IMR-90 (cell line): ENCODE measurements at regions not wholly inside any gene's neighbourhood (a gene's known extent, or its start where the extent isn't known, plus 50 kb on each side); places are given as distances from the start of the nearest gene placed in this dataset.

Experiments used
- ATAC-seq: fragments of 200-7000 bp; cut with Tn5 transposase; 2 replicates; pipeline ENCODE4 v1.9.1; 2020; ENCODE audit warnings: low read depth, mild to moderate bottlenecking, moderate library complexity
- BruUV-seq: library from RNA; stranded (reverse); fragments of 400-500 nt; replicated peaks from 2 replicates; lab custom pipeline; 2021; lab: Mats Ljungman, UMichigan
- CTCF ChIA-PET: fragments of 300-600 bp; formaldehyde crosslinking; extraction: SDS; loops from one replicate; lab custom pipeline; 2021; ENCODE audit warnings: antibody characterized with exemption; lab: Yijun Ruan, JAX
- POLR2A ChIA-PET: fragments of 300-600 bp; sonication (Branson Sonifier 250); formaldehyde crosslinking; loops from one replicate; lab custom pipeline; 2022; ENCODE audit warnings: antibody characterized with exemption; ENCODE audit not compliant: unreplicated experiment; lab: Charles Lee
- DNase-seq: peaks from one replicate; pipeline ENCODE4 v3.0.0; 2013
- H2AFZ ChIP-seq: replicated peaks from 2 replicates; pipeline ENCODE3; 2013; ENCODE audit warnings: low read length, mild to moderate bottlenecking; ENCODE audit not compliant: poor library complexity
- H2AK5ac ChIP-seq: 2 replicates; pipeline ENCODE4 v1.6.1; 2013; ENCODE audit warnings: low read depth, low read length, inconsistent platforms
- H2AK9ac ChIP-seq: replicated peaks from 2 replicates; pipeline ENCODE3; 2013; ENCODE audit warnings: mild to moderate bottlenecking, low read depth, low read length, moderate library complexity; ENCODE audit not compliant: poor library complexity
- H2BK120ac ChIP-seq: 2 replicates; pipeline ENCODE4 v1.6.1; 2013; ENCODE audit warnings: low read depth, low read length, inconsistent platforms
- H2BK15ac ChIP-seq: 3 replicates; pipeline ENCODE4 v1.6.1; 2013; ENCODE audit warnings: low read depth, low read length, inconsistent platforms
- H2BK20ac ChIP-seq: 2 replicates; pipeline ENCODE4 v1.6.1; 2013; ENCODE audit warnings: low read depth, mild to moderate bottlenecking, inconsistent platforms, low read length, moderate library complexity
- H2BK5ac ChIP-seq: 2 replicates; pipeline ENCODE4 v1.6.1; 2013; ENCODE audit warnings: mild to moderate bottlenecking, low read depth, low read length, inconsistent platforms; ENCODE audit not compliant: poor library complexity, severe bottlenecking
- H3K14ac ChIP-seq: replicated peaks from 2 replicates; pipeline ENCODE4 v1.6.1; 2013; ENCODE audit warnings: low read depth, low read length, inconsistent platforms
- H3K18ac ChIP-seq: 2 replicates; pipeline ENCODE4 v1.6.1; 2013; ENCODE audit warnings: low read depth, low read length, control low read depth
- H3K23ac ChIP-seq: 2 replicates; pipeline ENCODE4 v1.6.1; 2013; ENCODE audit warnings: low read depth, low read length, inconsistent platforms
- H3K27ac ChIP-seq: 2 replicates; pipeline ENCODE4 v1.5.1; 2013; ENCODE audit warnings: mild to moderate bottlenecking, control low read depth, low read length; ENCODE audit not compliant: insufficient read depth
- H3K27me3 ChIP-seq: 2 replicates; pipeline ENCODE4 v1.6.1; 2013; ENCODE audit warnings: low read length; ENCODE audit not compliant: control insufficient read depth, insufficient read depth
- H3K36me3 ChIP-seq: 2 replicates; pipeline ENCODE4 v1.6.1; 2013; ENCODE audit warnings: low read length, mixed read lengths; ENCODE audit not compliant: control insufficient read depth, insufficient read depth
- H3K4ac ChIP-seq: 2 replicates; pipeline ENCODE4 v1.6.1; 2013; ENCODE audit warnings: low read depth, low read length, inconsistent platforms
- H3K4me1 ChIP-seq: 2 replicates; pipeline ENCODE4 v1.6.1; 2013; ENCODE audit warnings: low read length, mixed read lengths; ENCODE audit not compliant: control insufficient read depth, insufficient read depth
- H3K4me2 ChIP-seq: 2 replicates; pipeline ENCODE4 v1.6.1; 2013; ENCODE audit warnings: low read depth, mild to moderate bottlenecking, control low read depth, low read length, moderate library complexity
- H3K4me3 ChIP-seq: 2 replicates; pipeline ENCODE4 v1.5.1; 2013; ENCODE audit warnings: low read depth, mild to moderate bottlenecking, control low read depth, low read length, moderate library complexity; ENCODE audit not compliant: insufficient read depth
- H3K56ac ChIP-seq: 2 replicates; pipeline ENCODE4 v1.6.1; 2013; ENCODE audit warnings: low read length, inconsistent platforms; ENCODE audit not compliant: insufficient read depth; ENCODE audit errors: extremely low read depth
- H3K79me1 ChIP-seq, 2 experiments: 2 replicates each; pipeline ENCODE4 v1.6.1; 2013; ENCODE audit warnings: low read length in 2 of 2, inconsistent platforms in 1 of 2, low read depth in 1 of 2
- H3K9ac ChIP-seq: 2 replicates; pipeline ENCODE4 v1.6.1; 2013; ENCODE audit warnings: low read depth, low read length, control low read depth
- H3K9me1 ChIP-seq: 2 replicates; pipeline ENCODE4 v1.6.1; 2013; ENCODE audit warnings: low read length, inconsistent platforms; ENCODE audit not compliant: insufficient read depth
- H3K9me3 ChIP-seq: 2 replicates; pipeline ENCODE4 v1.6.1; 2013; ENCODE audit warnings: low read length; ENCODE audit not compliant: control insufficient read depth, insufficient read depth
- H4K20me1 ChIP-seq: 2 replicates; pipeline ENCODE4 v1.6.1; 2013; ENCODE audit warnings: low read length, inconsistent platforms; ENCODE audit not compliant: insufficient read depth
- H4K5ac ChIP-seq: 2 replicates; pipeline ENCODE4 v1.6.1; 2013; ENCODE audit warnings: mild to moderate bottlenecking, low read depth, low read length, control low read depth
- H4K8ac ChIP-seq, 2 experiments: 2 replicates each; pipeline ENCODE4 v1.6.1; 2013; ENCODE audit warnings: low read depth in 2 of 2, low read length in 2 of 2, control low read depth in 1 of 2, inconsistent platforms in 1 of 2
- H4K91ac ChIP-seq: 2 replicates; pipeline ENCODE4 v1.6.1; 2013; ENCODE audit warnings: low read depth, low read length, inconsistent platforms; ENCODE audit not compliant: insufficient read depth
- CEBPB ChIP-seq: IDR thresholded peaks from 2 replicates; pipeline ENCODE4 v1.6.1; 2012; ENCODE audit warnings: low read depth, low read length, improper control_type of control experiment
- CHD1 ChIP-seq: IDR thresholded peaks from 2 replicates; pipeline ENCODE4 v1.6.1; 2012; ENCODE audit warnings: low read depth, low read length, improper control_type of control experiment
- ELK1 ChIP-seq: fragments of 150-350 bp; IDR thresholded peaks from 2 replicates; pipeline ENCODE4 v1.6.1; 2016; ENCODE audit warnings: low read depth, mild to moderate bottlenecking, low read length, moderate library complexity, borderline replicate concordance
- FOS ChIP-seq: fragments of 150-350 bp; IDR thresholded peaks from 2 replicates; pipeline ENCODE4 v1.6.1; 2016; ENCODE audit warnings: low read depth, low read length
- MAFK ChIP-seq: IDR thresholded peaks from 2 replicates; pipeline ENCODE4 v1.6.1; 2012; ENCODE audit warnings: low read depth, low read length, improper control_type of control experiment
- NFE2L2 ChIP-seq: fragments of 150-350 bp; IDR thresholded peaks from 2 replicates; pipeline ENCODE4 v1.6.1; 2016; ENCODE audit warnings: low read depth, mild to moderate bottlenecking, low read length
- RAD21 ChIP-seq: IDR thresholded peaks from 2 replicates; pipeline ENCODE4 v1.6.1; 2012; ENCODE audit warnings: low read length, improper control_type of control experiment
- RCOR1 ChIP-seq: IDR thresholded peaks from 2 replicates; pipeline ENCODE4 v1.6.1; 2012; ENCODE audit warnings: mild to moderate bottlenecking, low read length, improper control_type of control experiment; ENCODE audit not compliant: insufficient replicate concordance
- RFX5 ChIP-seq: IDR thresholded peaks from 2 replicates; pipeline ENCODE4 v1.8.0; 2012; ENCODE audit warnings: low read depth, mild to moderate bottlenecking, low read length, moderate library complexity
- SMC3 ChIP-seq: fragments of 150-350 bp; IDR thresholded peaks from 2 replicates; pipeline ENCODE4 v1.6.1; 2016; ENCODE audit warnings: low read depth, mild to moderate bottlenecking, antibody characterized with exemption, low read length, moderate library complexity
- USF2 ChIP-seq: fragments of 150-350 bp; IDR thresholded peaks from 2 replicates; pipeline ENCODE4 v1.6.1; 2017; ENCODE audit warnings: mild to moderate bottlenecking, antibody characterized with exemption, low read length, low read depth
- WGBS, 2 experiments: methylation state at CpG; one replicate each; pipeline versions ENCODE4 v1.1.5 to v1.1.7; 2013; ENCODE audit warnings: missing lambda C conversion rate in 2 of 2; ENCODE audit not compliant: insufficient read length in 1 of 2; ENCODE audit errors: extremely low coverage in 2 of 2; 5-methylcytosine and 5-hydroxymethylcytosine counted together
- dilution Hi-C: fragments of 300-500 bp; cut with HindIII; formaldehyde crosslinking; loops from one replicate; pipeline ENCODE4 v1.14.3; 2018; ENCODE audit warnings: low sequenced_read_pairs; ENCODE audit not compliant: unreplicated experiment
- in situ Hi-C: fragments of 300-500 bp; cut with MboI; formaldehyde crosslinking; loops from 3 replicates; pipeline ENCODE4 v1.14.3; 2019; ENCODE audit warnings: low sequenced_read_pairs, inconsistent platforms, mixed read lengths
- intact Hi-C: fragments of 100-400 bp; cut with micrococcal nuclease; formaldehyde crosslinking; loops from 2 replicates; pipeline ENCODE4 v1.10.0; 2022

GRCh38 chr9:26694381-26695297 is 198.0 kb downstream of the CAAP1 start:
- Histone ChIP-seq H2AFZ (no peak overlapping the region), H3K36me3 (no peaks in the 10 kb centered on the region), H2AK5ac (no peak overlapping the region), H3K9me1 (no peaks in the 10 kb centered on the region), H4K5ac (no peak overlapping the region), H2BK120ac (no peak overlapping the region), H3K4me2 (no peak overlapping the region), H3K4me1 (no peaks in the 10 kb centered on the region), H2BK15ac (no peak overlapping the region), H3K9me3 (no peaks in the 10 kb centered on the region), H3K4ac (no peak overlapping the region), H3K27ac (no peak overlapping the region), H3K9ac (no peak overlapping the region), H4K8ac (no peak overlapping the region), H4K20me1 (no peaks in the 10 kb centered on the region), H2BK20ac (no peak overlapping the region), H3K23ac (no peak overlapping the region), H3K4me3 (no peak overlapping the region), H2AK9ac (no peak overlapping the region), H4K91ac (no peak overlapping the region), H3K18ac (no peak overlapping the region), H3K27me3 (no peaks in the 10 kb centered on the region), H2BK5ac (no peak overlapping the region), H3K56ac (no peak overlapping the region), H3K14ac (no peak overlapping the region), H3K79me1 (no peaks in the 10 kb centered on the region)
- TF ChIP-seq RFX5 (no peak), CHD1 (no peak), CEBPB (no peak), RAD21 (no peak), NFE2L2 (no peak), MAFK (no peak), SMC3 (no peak), ELK1 (no peak), FOS (no peak), RCOR1 (no peak), USF2 (no peak)
- ChIA-PET POLR2A (no interaction called here), CTCF (no interaction called here)
- WGBS, 2 experiments = no CpG with 5 or more reads among the region's 5 CpGs
- DNase-seq = no peak
- intact Hi-C loops (no loop called here), in situ Hi-C loops (no loop called here), dilution Hi-C loops (no loop called here)
- no TSS peak for BruUV-seq
- no peak for ATAC-seq
